Keratinocyte (primary cell): ENCODE measurements at regions not wholly inside any gene's neighbourhood (a gene's known extent, or its start where the extent isn't known, plus 50 kb on each side); places are given as distances from the start of the nearest gene placed in this dataset.

Experiments used
- DNase-seq: peaks from one replicate; pipeline ENCODE4 v3.0.0-alpha.2; 2011; ENCODE audit warnings: low read depth, missing footprints, low spot score
- FAIRE-seq: peaks from 2 replicates; lab custom pipeline; 2011; peaks lifted over from hg19 to GRCh38; lab: Jason Lieb, UNC
- H2AFZ ChIP-seq: 2 replicates; pipeline ENCODE4 v1.6.0; 2012; ENCODE audit warnings: low read length, control low read depth, inconsistent platforms; ENCODE audit not compliant: control insufficient read depth
- H3K27ac ChIP-seq: 2 replicates; pipeline ENCODE4 v1.5.1; 2011; ENCODE audit warnings: low read length; ENCODE audit not compliant: control insufficient read depth, insufficient read depth
- H3K27me3 ChIP-seq: 3 replicates; pipeline ENCODE4 v1.6.0; 2011; ENCODE audit warnings: low read length; ENCODE audit not compliant: control insufficient read depth, insufficient read depth; ENCODE audit errors: extremely low read depth
- H3K36me3 ChIP-seq, 2 experiments: 2 replicates in 1 of 2; 3 replicates in 1 of 2; pipeline ENCODE4 v1.5.1; 2011; ENCODE audit warnings: low read length in 2 of 2, mild to moderate bottlenecking in 1 of 2; ENCODE audit not compliant: control insufficient read depth in 2 of 2, insufficient read depth in 2 of 2; ENCODE audit errors: extremely low read depth in 1 of 2
- H3K4me1 ChIP-seq: 3 replicates; pipeline ENCODE4 v1.5.1; 2011; ENCODE audit warnings: low read length; ENCODE audit not compliant: control insufficient read depth, insufficient read depth; ENCODE audit errors: extremely low read depth
- H3K4me2 ChIP-seq: 3 replicates; pipeline ENCODE4 v1.6.0; 2011; ENCODE audit warnings: low read depth, low read length; ENCODE audit not compliant: control insufficient read depth, insufficient read depth; ENCODE audit errors: extremely low read depth
- H3K4me3 ChIP-seq, 3 experiments: fragments of 200-600 bp in 1 of 3; sonication (generic) in 1 of 3; 2 replicates in 2 of 3; 3 replicates in 1 of 3; pipeline ENCODE4 v1.5.1; 2011 to 2016; ENCODE audit warnings: low read length in 3 of 3, mild to moderate bottlenecking in 3 of 3, control low read depth in 2 of 3, inconsistent platforms in 1 of 3, low read depth in 1 of 3, mixed read lengths in 1 of 3, mixed run types in 1 of 3, moderate library complexity in 1 of 3; ENCODE audit not compliant: control insufficient read depth in 2 of 3, insufficient read depth in 2 of 3; ENCODE audit errors: extremely low read depth in 1 of 3
- H3K79me2 ChIP-seq: 2 replicates; pipeline ENCODE4 v1.6.0; 2012; ENCODE audit warnings: low read length; ENCODE audit not compliant: control insufficient read depth, insufficient read depth
- H3K9ac ChIP-seq: 3 replicates; pipeline ENCODE4 v1.6.0; 2011; ENCODE audit warnings: low read length; ENCODE audit not compliant: control insufficient read depth, insufficient read depth; ENCODE audit errors: extremely low read depth
- H3K9me1 ChIP-seq: 3 replicates; pipeline ENCODE4 v1.6.0; 2011; ENCODE audit warnings: low read length; ENCODE audit not compliant: control insufficient read depth, insufficient read depth; ENCODE audit errors: extremely low read depth
- H3K9me3 ChIP-seq: 2 replicates; pipeline ENCODE4 v1.5.1; 2012; ENCODE audit warnings: low read depth, low read length; ENCODE audit not compliant: control insufficient read depth
- H4K20me1 ChIP-seq: 3 replicates; pipeline ENCODE4 v1.6.0; 2011; ENCODE audit warnings: low read length; ENCODE audit not compliant: control insufficient read depth, insufficient read depth; ENCODE audit errors: extremely low read depth
- EZH2 ChIP-seq: IDR thresholded peaks from one replicate; pipeline ENCODE4 v1.6.1; 2012; ENCODE audit warnings: inconsistent platforms, mild to moderate bottlenecking, low read length, moderate library complexity
- dilution Hi-C: fragments of 300-500 bp; cut with MboI; formaldehyde crosslinking; loops from one replicate; pipeline ENCODE4 v1.7.0; 2020; ENCODE audit warnings: low sequenced_read_pairs; ENCODE audit not compliant: extremely low pct_ligation_motif_present
- TF ChIP-seq, protein P1 (sequence below), 3 experiments: IDR thresholded peaks in 1 of 3; conservative IDR thresholded peaks in 1 of 3; optimal IDR thresholded peaks in 1 of 3; 2 replicates in 2 of 3; 3 replicates in 1 of 3; pipeline versions ENCODE3 to v1.5.1; 2011; ENCODE audit warnings: low read length in 3 of 3, mild to moderate bottlenecking in 3 of 3, moderate library complexity in 2 of 3, control low read depth in 1 of 3, inconsistent platforms in 1 of 3; ENCODE audit not compliant: insufficient read depth in 2 of 3; ENCODE audit errors: extremely low read depth in 1 of 3

DNA sequence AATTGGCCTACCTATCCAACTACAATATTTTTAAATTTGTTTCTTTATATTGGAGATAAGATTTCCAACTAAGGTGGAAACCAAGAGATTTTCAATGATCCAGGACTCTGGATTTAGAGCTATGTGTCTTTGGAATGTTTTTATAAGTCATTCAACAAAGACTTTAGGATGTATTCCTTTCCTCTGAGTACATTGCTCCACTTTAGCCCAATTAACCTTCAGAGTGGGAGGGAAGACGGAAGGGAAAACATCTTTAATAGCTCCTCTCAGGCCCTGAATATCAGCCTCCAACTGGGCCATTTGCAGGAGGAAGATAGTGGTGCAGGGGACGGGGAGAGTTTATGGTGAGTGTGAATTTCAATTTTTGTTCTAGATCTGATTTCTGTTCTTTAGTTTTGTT is 239.2 kb downstream of the PIK3R1 start:
- Histone ChIP-seq H3K27ac (no peak overlapping the region), H3K9me1 (no peaks in the 10 kb centered on the region), H2AFZ (no peak overlapping the region), H3K9ac (no peak overlapping the region), H3K79me2 (no peaks in the 10 kb centered on the region), H4K20me1 (no peaks in the 10 kb centered on the region), H3K4me3 (no peak overlapping the region), H3K27me3 (no peaks in the 10 kb centered on the region), H3K9me3 (no peaks in the 10 kb centered on the region), H3K4me2 (no peak overlapping the region), H3K36me3 (no peaks in the 10 kb centered on the region), H3K4me1 (peaks cover 6% of the 10 kb centered on the region)
- no peak for TF ChIP-seq EZH2
- TF ChIP-seq, protein P1, sequence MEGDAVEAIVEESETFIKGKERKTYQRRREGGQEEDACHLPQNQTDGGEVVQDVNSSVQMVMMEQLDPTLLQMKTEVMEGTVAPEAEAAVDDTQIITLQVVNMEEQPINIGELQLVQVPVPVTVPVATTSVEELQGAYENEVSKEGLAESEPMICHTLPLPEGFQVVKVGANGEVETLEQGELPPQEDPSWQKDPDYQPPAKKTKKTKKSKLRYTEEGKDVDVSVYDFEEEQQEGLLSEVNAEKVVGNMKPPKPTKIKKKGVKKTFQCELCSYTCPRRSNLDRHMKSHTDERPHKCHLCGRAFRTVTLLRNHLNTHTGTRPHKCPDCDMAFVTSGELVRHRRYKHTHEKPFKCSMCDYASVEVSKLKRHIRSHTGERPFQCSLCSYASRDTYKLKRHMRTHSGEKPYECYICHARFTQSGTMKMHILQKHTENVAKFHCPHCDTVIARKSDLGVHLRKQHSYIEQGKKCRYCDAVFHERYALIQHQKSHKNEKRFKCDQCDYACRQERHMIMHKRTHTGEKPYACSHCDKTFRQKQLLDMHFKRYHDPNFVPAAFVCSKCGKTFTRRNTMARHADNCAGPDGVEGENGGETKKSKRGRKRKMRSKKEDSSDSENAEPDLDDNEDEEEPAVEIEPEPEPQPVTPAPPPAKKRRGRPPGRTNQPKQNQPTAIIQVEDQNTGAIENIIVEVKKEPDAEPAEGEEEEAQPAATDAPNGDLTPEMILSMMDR (optimal IDR thresholded peaks at IDR 0.05 in 1 of 3, IDR thresholded peaks at IDR 0.05 in 1 of 3, conservative IDR thresholded peaks at IDR 0.05 in 1 of 3; ENCODE audit: extremely low read depth in 1 of 3, insufficient read depth in 2 of 3, low read length in 3 of 3) = no peak
- DNase-seq (no peak), FAIRE-seq (no peak)
- dilution Hi-C loops = no loop called here

DNA sequence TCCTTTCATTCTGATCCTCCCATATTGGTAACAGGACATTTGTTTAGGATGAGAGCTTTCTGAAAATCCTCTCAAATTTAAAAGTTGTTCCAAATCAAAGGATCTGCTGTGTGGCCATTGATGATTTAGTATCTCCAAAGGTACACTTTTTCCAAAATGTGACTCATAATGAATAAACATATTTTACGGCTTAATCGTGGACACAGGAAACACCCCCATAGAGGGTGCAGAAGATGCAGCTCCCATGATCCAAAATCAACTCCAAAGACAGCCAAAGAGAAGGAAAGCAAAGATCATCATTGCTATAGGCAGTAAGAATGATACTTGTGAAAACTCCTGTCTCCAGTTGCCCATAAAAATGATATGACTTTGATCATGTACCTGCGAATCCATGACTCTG is 239.7 kb downstream of the PIK3R1 start:
- Histone ChIP-seq H3K79me2 (no peaks in the 10 kb centered on the region), H3K36me3 (no peaks in the 10 kb centered on the region), H3K9me1 (no peaks in the 10 kb centered on the region), H3K4me2 (no peak overlapping the region), H2AFZ (no peak overlapping the region), H3K9ac (no peak overlapping the region), H3K9me3 (no peaks in the 10 kb centered on the region), H3K27me3 (no peaks in the 10 kb centered on the region), H3K27ac (no peak overlapping the region), H4K20me1 (no peaks in the 10 kb centered on the region), H3K4me3 (no peak overlapping the region), H3K4me1 (peaks cover 6% of the 10 kb centered on the region)
- DNase-seq = no peak
- no peak for FAIRE-seq
- dilution Hi-C loops = no loop called here
- no peak for TF ChIP-seq EZH2
- TF ChIP-seq, protein P1 (optimal IDR thresholded peaks at IDR 0.05 in 1 of 3, IDR thresholded peaks at IDR 0.05 in 1 of 3, conservative IDR thresholded peaks at IDR 0.05 in 1 of 3; ENCODE audit: extremely low read depth in 1 of 3, insufficient read depth in 2 of 3, low read length in 3 of 3) = no peak
